Fibroblast of skin of left quadriceps (primary cell): ENCODE measurements at regions not wholly inside any gene's neighbourhood (a gene's known extent, or its start where the extent isn't known, plus 50 kb on each side); places are given as distances from the start of the nearest gene placed in this dataset.

Source experiments
- DNase-seq, 2 experiments: peaks; one replicate each; pipeline ENCODE4 v3.0.0-alpha.2; 2013; ENCODE audit warnings: low read depth in 2 of 2

DNA sequence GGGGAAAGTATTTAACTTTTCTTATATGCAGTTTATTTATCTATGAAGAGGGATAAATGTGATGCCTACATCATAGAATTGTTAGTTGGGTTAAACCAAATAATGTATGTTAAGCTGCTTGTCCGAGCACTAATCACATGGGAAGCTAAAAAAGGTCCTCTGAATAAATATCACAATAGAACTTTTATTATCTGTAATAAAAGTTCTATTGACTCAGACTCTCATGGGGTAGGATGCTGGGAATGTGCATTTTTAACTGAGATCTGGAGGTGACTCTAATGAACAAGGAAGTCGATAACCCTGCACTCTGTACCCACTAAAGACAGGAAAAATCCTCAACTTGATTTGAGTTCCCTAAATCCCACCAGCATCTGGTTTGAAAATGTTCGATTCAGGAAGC, 205.9 kb upstream of the IL12B start:
- no peak for DNase-seq

DNA sequence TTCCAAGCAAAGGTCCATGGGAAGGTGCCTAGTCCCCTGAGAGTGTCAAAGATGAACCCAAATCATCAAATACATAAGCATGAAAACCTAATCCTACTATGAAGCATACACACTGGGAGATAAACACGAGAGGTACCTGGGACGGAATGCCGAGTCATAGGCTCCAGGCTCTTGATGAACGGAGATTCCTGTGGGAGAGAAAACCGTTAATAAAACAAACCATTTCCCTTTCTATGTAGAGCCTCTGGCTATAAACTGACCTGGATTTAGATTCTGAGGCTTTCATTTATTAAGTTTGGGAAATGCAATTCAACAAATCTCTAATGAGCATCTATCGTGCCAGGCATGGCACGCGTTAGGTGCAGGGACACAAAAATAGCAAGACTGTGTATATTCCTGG, 206.4 kb upstream of the IL12B start:
- DNase-seq: no peak

DNA sequence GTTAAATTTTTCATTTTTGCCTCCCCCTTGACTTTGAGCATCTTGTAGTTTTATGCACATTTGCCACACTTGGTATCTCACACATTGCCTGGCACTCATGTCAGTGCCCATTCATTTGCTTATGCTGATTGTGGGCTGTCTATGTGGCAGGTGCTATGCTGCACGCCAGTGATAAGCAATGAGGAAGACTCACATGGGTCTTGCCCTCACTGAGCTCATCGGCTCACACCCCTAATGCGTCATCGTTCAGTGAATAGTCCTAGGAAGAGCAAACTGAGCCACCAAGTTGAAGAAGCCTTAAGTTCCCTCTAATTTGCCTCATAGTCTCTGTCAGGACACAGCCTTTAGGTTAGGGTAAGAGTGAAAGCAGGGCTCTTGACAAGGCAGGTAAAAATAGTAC, 209.4 kb upstream of the IL12B start:
- no peak for DNase-seq

DNA sequence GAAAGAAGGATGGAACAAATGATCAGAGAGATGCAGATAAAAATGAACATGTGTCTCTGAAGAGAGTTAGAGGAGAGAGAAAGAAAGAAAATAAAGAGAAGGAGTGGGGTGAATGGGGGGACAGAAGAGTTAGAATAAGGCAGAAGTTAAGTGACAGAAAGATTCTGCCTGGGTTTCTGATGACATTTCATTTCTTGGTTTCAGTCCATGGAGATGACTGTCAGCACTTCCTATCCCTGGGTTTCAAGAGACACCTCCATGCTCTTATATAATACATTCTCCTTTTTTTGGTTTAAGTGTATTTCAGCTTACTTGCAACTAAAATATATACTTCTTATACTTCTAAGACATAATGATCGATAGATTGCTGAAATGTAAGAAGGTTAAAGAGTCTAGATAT, 213.0 kb upstream of the IL12B start:
- DNase-seq: no peak

DNA sequence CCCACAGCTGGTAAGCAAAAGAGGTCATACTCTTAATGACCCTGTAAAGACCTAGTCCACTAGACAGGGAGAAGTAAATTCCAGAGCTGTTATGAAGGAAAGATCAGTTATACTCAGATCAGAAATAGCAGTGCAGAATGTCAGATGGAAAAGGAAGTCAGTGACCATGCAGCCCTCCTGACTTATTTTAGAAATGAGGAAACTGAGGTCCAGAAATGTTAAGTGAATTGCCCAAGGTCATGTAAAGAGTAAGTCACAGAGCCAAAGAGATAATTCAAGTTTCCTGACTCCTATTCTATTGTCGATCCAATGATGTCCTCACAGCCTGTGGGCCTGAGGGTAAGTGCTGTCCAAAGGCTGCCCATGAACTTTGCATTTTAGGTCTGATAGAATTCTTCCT, 214.9 kb upstream of the IL12B start:
- DNase-seq: no peak

DNA sequence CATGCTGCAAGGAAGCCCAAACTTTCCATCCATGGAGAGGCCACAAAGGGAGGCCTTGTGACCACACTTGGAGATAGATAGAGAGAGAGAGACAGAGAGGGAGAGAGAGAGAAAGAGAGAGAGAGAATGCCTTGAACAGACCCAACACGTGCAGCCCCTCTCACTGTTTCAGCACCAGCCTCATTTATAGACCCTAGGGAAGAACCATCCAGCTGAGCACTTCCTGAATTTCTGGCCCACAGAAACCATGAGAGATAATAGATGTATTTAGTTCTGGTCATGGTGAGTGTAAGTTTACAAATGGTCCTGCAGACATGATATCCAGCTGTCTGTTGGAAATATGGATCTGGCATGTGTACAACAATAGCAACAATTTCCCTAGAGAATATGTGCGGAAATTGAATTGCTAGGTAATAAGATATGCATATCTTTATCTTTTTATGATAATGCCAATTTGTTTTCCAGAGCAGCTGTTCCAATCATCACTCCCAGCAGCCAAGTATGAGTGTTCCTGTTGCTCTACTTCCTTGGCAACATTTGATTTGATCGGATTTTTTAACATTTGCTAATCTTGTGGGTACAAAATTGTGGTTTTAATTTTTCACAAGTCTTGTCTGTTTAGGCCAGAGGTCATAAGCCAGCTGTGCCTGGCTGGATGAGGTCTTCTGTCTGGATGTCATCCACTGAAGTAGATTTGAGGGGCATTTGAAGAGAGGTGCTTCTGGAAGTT, 217.3 kb upstream of the IL12B start:
- no peak for DNase-seq

DNA sequence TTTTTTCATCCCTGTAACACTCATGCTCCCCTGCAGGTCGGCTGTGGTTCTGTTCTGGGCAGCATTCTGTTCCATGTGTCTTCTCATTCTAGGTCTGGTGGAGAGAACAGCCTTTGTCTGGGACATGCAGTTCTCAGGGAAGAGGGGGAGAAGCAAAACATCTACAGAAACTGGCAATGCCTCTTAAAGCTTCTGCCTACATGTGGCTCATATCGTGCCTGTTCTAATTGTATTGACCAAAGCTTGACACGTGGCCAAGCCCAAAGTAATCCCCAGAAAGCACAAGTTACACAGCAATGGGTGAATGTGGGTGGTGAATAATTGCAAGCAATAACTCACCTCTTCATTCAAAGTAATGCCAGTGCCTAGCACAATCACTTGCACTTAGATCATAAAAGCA, 218.2 kb upstream of the IL12B start:
- DNase-seq: no peak

DNA sequence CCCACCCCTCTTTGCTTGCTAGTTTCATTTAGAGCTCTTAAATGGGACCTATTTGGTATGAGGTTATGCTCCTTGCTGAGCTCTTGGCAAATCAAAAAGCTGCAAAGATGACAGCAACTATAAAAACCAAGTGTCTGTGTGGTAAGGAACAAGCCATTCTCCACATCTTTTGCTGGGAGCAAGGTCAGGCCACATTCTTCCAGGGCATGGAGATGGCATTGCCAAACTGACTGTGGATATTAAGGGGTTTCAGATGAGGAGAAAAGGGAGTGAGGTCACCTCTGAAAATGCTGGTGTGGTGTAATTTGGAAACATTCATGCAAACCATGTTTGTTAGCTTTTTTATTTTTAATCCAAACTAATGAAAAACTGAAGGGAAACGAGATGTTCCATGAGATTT, 218.8 kb upstream of the IL12B start:
- no peak for DNase-seq

DNA sequence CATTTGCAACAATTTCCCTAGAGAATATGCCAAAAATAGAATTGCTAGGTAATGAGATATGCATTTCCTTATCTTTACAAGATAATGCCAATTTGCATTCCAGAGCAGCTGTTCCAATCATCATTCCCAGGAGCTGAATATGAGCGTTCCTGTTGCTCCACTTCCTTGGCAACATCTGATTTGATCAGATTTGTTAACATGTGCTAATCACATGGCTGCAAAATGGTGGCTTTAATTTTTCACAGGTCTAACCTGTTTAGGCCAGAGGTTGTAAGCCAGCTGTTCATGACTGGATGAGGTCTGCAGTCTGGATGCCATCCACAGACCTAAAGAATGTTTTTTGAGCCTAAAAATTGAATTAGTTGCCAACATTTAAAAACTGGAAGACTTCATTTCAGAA, 220.7 kb upstream of the IL12B start:
- no peak for DNase-seq

DNA sequence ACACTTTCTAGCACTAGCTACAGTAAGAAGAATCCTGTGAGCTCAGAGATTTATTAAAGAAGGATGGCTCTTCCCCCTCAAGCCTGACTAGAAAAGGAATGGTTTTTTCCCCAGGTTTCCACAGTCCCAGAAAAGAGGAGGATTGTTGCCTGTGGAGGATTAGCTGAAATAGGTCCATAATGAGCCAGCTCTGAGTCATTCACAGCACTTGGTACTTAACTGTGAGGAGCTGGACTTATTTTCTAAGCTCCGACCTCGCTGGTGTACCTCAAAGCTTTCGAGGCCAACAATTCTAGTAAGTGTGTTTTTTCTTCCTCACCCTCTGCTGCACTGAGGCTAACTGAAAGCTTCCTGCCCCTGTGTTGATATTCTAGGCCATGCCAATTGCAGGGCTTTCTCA, 222.5 kb upstream of the IL12B start:
- peak; percentile 22 to 32 for DNase-seq

DNA sequence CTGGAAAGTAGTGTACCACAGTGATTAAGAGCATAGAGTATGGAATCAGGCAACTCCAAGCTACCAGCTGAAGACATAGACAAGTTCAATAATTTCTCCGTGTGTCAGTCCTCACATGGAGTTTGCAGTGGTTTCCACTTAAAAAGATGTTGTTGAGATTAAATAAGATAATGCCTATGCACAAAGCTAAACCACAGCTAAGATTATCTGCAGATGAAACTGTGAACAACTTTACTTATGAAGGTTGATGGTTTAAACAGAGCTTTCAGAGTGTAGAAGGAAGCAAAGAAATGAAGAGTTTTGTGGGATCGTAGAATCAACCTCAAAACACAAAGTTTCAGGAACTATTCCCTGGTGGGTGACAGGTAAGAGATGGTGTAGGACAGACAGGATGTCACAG, 223.5 kb upstream of the IL12B start:
- no peak for DNase-seq

DNA sequence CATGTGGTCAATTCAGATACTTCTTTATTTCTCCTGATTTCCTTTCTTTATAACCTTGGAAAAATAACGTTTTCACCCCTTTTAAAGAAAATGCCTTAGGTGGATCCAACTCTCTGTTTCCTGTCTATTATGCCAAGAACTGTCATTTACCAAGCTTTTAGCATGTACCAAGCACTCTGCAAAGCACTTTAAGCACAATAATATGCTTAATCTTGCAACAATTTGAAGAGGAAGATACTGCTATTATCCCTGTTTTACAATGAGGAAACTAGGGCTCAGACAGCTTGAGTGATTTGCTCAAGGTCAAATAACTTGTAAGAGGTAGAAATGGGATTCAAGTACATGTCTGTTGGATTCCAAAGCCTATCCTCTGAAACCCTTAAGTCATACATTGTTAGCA, 224.8 kb upstream of the IL12B start:
- DNase-seq: no peak

DNA sequence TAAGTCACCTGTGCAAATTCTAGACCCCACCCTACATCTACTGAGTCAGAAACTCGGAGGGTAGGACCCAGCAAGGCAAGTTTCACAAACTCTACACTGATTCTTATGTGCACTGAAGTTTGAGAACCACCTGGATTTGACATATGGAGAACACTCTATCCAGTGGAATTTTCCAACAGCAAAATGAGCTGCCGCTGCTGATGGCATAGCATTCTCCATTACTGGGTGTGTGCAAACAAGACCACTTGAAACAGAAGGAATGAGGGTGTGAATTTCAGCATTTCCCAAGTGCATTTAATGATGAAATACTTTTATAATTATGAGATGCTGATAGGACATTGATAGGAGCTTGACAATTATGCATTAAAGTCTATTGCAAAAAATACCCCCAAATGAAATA, 229.1 kb upstream of the IL12B start:
- no peak for DNase-seq

DNA sequence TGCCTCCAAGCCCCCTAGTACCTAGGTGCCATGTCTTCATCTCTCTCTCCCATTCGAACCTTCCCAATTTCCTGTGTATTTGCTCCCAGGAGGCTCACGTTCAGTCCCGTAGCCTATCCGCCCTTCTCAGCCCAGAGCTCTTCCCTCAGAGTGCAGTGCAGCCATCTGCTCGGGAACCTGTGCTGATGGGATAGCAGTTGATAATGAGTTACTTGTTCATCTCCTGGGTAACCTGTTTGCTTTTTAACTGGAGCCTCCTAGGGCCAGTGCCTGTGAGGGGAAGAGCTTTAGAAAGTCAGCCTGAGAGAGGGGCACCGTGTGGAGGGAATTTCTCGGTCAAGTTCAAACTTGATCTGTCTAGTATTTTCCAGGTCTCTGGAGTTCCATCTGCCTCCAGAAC, 229.8 kb upstream of the IL12B start:
- no peak for DNase-seq

DNA sequence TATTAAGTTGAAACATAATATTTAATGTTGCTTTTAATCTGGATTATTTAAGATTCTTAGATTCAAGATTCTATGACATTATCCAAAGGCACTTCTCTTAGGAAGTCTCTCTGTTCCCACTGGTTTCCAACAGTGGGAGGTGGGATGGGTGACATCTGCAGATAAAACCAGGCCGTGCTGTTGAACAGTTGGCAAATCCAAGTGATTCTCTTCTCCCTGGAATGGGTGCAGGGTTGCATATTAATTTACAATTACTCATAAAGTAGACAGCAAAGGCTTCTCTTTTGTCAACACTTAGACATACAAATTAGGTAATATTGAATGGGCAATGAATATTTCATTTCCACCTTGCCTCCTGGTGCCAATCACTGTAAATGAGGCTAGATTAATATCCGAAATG, 233.7 kb upstream of the IL12B start:
- DNase-seq: no peak

DNA sequence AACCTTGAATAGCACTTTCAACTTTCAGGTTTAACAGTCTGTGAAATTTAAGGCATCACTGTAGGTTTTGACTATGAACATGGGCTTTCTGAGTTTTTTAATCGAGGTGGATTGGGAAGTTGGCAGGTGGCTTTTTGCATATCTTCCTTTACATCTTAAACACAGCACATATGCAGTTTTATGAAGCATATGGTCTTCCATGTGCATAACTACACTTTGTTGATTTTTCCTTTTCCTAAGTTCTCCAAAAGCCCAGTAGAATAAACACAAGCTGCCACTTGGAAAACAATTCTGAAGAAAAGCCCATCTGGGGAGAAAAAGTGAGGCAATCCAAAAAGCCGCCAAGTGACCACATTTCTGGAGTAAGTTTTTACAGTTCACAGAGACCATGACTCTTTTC, 236.5 kb upstream of the IL12B start:
- no peak for DNase-seq

DNA sequence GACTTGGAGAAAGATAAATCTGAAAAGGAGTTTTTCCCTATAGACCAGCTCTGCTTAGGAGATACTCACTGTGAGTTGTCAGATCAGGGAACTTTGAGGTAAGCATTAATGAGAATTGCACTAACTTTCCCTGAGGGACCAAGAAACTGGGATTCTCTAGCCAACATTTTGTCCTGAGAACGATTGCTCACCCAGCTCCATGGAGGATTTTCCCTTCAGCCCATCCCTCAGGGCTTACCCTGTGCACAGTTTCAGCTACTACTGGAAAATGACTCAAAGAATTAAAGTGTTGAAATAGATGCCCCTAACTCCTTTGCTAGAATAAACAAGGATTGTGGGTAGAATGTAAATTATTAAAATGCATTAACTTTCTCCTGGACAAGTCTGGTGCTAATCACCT, 237.2 kb upstream of the IL12B start:
- no peak for DNase-seq

DNA sequence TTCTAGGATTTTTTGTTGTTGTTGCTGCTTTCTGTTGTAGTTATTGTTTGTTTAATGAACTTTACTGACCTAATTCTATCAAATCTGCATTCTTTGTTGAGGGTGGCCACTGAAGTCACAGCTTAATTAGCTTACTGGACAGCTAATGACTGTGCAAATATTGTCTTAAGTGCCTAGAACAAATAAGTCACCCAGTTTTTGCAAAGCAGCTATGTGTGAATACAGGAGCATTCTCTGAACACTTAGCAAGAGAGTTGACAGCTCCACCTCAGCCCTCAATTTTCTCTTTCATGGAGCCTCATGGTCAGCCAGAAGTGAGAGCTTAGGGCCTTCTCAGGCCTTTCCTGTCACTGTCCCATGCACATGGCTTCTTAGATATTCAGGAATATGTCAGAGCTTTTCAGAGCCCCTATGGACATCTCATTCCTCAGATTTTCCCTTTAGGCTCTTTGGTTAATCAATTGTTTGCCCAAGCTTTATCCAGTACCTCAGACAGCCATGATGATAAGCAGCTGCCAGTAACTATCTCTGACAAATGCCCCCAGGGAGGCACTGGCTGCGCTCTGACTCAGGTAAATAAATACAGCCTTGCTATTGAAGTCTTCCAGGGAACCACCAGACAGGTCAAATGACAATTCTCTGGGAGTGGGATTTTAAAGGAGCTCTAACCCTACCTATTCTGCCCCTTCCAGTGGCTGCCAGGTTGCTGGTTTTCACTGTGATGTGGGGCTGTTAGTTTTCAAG, 241.4 kb upstream of the IL12B start:
- DNase-seq: no peak

DNA sequence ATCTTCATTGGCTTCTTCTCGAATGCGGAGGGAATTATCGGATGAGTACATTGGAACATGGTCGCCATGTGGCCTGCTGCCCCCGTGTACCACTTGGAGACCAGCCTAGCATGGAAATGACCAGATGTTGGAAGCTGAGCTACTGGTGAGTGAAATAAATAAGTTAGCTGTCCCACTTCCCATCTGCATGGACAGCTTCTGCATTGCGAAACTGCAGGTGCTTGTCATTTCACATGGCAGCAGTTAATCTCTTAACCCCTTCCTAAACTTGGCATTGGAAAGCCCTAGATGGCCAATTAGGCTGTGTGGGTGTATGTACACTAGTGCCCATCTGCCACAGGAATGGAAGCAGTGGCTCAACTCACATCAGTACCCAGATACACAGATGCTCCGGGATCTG, 246.6 kb upstream of the IL12B start:
- no peak for DNase-seq

DNA sequence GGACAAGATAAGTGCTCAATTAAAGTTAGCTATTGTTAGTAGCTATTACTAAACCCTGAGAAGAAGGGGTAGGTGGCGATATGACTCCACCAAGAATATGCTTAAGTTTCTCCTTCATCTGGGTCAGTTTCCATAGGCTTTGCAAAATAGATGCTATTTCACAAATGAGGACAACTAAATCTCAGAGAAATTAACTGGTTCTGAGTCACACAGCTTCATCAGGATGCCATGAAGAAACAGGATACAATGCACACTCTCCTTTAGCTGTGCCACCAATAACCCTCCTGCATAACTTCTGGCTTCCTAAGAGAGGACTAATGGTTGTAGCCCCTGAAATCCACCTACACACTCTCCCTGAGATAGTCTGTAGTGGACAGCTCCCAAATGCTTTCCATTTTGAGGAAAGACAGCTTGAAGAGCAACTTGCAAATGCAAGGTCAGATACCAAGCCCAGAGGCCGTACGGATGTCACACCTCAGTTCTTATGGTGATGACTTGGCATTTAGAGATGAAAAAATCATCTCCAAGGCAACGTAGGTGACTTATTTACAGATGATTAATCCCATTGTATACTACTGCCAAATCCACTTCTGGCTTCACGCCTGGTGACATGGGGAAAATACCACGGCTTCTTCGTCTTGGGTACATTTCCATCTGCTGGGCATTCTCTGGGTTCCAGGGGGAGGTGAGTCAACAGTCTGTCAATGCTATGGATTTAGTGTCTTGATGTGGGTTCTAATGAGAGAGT, 251.4 kb upstream of the IL12B start:
- peak; percentile 61 to 63 for DNase-seq

DNA sequence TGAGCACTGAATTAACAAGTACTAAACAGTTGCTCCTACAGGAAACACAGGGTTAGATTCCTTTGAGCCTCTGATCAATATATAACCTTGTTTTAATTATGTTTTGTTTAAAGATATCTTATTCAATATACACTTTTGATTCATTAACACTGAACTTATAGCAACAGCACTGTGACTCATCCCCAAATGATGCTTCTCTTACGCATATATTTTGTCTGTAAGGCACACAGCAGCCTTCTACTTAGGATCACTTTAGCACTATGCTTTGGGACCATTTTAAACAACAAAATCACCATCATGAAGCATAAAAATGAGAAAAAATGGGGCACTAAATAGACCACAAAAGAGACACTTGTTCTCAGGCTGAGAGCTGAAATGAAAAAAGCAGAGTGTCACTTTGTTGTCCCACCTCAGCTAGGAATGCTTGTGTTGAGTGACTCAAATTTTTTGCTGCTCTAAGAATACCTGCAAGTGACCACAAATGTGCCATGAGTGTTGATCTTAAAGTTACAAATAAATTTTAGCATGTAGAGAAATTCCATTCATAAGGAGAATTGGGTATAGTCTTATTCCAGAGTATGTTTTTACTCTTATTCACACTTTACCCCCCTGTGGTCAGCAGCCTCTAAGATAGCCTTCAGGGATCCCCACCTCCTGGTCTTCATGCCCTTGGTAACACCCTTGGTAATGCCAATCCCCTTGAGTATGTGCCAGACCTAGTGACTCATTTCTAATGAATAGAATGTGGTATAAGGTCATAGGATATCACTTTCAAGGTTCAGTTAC, 252.7 kb upstream of the IL12B start:
- DNase-seq: peak; percentile 31 to 33

DNA sequence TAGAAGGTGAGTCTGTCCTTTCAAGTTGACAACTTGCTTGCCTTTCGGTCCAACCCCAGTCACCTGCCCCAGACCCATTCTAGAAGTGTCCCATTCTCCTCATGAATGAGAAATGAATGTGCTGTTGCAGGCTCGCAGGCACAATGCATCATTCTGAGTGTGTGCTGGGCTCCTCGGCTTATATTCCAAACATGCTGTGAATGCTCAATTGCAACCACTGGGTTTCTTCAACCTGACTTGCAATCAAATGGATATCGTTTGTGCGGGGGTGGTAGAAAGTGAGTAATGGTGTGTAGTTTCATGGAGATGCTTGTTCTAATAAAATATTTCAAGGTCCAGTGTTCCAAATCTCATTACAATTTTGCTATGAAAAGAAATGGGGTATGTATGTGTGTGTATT, 256.6 kb upstream of the IL12B start:
- DNase-seq: no peak
